ENCODE measurements at regions not wholly inside any gene's neighbourhood (a gene's known extent, or its start where the extent isn't known, plus 50 kb on each side); places are given as distances from the start of the nearest gene placed in this dataset.

DNA sequence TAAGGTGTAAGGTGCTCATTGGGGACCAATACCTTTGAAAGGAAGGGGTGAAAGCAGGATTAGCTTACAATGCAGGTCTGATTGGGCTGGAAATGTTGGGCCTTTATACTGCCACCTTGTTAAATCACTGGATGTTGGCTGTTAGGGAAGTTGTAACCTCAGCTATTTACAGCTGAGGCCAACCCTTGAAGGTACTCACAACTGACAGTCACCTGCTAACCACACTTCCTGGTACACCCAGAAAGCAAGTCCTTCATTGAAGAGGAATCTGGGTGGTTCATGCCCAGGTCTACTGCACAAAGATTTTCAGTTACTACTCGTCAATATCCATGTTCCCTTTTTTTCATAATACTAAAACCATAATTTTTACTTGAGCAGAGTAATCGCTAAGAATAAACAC, 65.4 kb upstream of the CLDN18 start:
- WGBS, 5 donors = 64 to 76% (median 72%) methylated on average over 2 of the region's 2 CpGs
- H3K27me3 ChIP-seq (replicated peaks in 1 of 7) = no peaks in the 10 kb centered on the region
- no peak overlapping the region for H3K27ac ChIP-seq
- H3K4me1 ChIP-seq = peaks cover 0 to 4% (median 0%) of the 10 kb centered on the region in 6 donors
- H3K9me3 ChIP-seq = no peaks in the 10 kb centered on the region
- intact Hi-C loops (cut with DNase I; ENCODE audit: low total_unique reads) = loop anchor here (10.0 kb wide), 1 partner anchor 840 kb away; no protein-coding TSS in a partner anchor
- H3K4me3 ChIP-seq = no peak overlapping the region
- DNase-seq = no peak
- no peaks in the 10 kb centered on the region for H3K36me3 ChIP-seq
- TF ChIP-seq POLR2A (IDR thresholded peaks at IDR 0.05) = no peak
- TF ChIP-seq, protein P1, sequence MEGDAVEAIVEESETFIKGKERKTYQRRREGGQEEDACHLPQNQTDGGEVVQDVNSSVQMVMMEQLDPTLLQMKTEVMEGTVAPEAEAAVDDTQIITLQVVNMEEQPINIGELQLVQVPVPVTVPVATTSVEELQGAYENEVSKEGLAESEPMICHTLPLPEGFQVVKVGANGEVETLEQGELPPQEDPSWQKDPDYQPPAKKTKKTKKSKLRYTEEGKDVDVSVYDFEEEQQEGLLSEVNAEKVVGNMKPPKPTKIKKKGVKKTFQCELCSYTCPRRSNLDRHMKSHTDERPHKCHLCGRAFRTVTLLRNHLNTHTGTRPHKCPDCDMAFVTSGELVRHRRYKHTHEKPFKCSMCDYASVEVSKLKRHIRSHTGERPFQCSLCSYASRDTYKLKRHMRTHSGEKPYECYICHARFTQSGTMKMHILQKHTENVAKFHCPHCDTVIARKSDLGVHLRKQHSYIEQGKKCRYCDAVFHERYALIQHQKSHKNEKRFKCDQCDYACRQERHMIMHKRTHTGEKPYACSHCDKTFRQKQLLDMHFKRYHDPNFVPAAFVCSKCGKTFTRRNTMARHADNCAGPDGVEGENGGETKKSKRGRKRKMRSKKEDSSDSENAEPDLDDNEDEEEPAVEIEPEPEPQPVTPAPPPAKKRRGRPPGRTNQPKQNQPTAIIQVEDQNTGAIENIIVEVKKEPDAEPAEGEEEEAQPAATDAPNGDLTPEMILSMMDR (IDR thresholded peaks at IDR 0.05 in 8 of 11, conservative IDR thresholded peaks at IDR 0.05 in 3 of 11) = no peak
- TF ChIP-seq POLR2AphosphoS5 (IDR thresholded peaks at IDR 0.05) = no peak

DNA sequence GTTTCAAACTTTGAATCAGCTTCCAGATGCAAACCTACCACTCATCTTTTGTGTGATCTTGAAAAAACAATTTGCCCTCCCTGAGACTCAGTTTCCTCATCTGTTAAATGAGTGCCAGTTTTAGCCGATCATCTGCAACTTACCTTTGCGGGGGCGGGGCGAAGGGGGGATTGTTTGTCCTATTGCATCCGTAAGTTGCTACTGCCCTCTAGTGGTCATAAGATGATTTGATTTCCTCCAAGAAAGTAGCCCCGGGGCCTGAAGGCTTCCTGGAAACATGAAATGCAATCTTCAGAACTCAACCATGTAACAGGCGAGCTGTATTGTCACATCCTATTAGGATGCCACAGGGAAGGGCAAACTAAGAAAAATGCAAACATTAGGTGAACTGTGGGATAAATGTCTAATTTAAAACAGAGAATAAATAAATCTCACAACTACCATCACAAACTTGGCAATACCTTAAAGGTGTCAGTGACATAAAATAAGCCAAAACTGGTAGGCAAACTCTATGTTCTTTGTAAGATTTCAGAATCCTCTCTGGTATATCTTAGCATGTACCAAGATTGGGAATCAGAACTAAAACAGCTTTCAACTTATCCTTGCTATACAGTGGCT, 63.5 kb upstream of the CLDN18 start:
- Histone ChIP-seq H3K4me3 (no peak overlapping the region), H3K27me3 (replicated peaks in 1 of 7) (no peaks in the 10 kb centered on the region), H3K4me1 (peaks cover 0 to 4% (median 0%) of the 10 kb centered on the region in 6 donors), H3K27ac (no peak overlapping the region), H3K36me3 (no peaks in the 10 kb centered on the region), H3K9me3 (peaks cover 0 to 5% (median 0%) of the 10 kb centered on the region in 8 donors)
- TF ChIP-seq POLR2AphosphoS5 (IDR thresholded peaks at IDR 0.05) = no peak
- TF ChIP-seq, protein P1 (IDR thresholded peaks at IDR 0.05 in 8 of 11, conservative IDR thresholded peaks at IDR 0.05 in 3 of 11) = peak in 10 of 11 experiments; percentile 13 to 72 (median 58)
- no peak for TF ChIP-seq POLR2A (IDR thresholded peaks at IDR 0.05)
- 1 to 5% (median 2%) methylated on average over 7 of the region's 7 CpGs for WGBS, 5 donors
- intact Hi-C loops (cut with DNase I; ENCODE audit: low total_unique reads) = loop anchor here (10.0 kb wide), 1 partner anchor 842 kb away; no protein-coding TSS in a partner anchor
- DNase-seq = no peak

DNA sequence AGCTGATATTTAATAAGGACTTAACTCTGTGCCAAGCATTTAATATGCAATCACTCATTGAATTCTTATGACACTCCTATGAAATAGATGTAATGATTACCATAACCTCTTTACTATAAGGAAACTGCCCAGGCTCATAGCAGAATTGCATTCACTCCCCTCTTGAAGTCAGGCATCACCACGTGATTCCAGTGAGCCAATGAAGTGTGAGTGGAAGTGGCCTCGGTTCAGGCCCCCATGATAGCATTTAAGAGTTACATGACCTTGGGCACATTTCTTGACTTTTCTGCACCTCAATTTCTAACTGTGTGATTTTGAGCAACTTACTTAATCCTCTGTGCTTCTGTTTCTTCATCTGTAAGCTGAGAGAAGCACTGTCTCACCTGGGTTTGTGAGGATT, 62.8 kb upstream of the CLDN18 start:
- H3K4me3 ChIP-seq = no peak overlapping the region
- H3K27ac ChIP-seq = no peak overlapping the region
- TF ChIP-seq, protein P1 (IDR thresholded peaks at IDR 0.05 in 8 of 11, conservative IDR thresholded peaks at IDR 0.05 in 3 of 11) = no peak
- TF ChIP-seq POLR2A (IDR thresholded peaks at IDR 0.05) = no peak
- TF ChIP-seq POLR2AphosphoS5 (IDR thresholded peaks at IDR 0.05) = no peak
- H3K36me3 ChIP-seq = no peaks in the 10 kb centered on the region
- H3K4me1 ChIP-seq = peaks cover 0 to 4% (median 0%) of the 10 kb centered on the region in 6 donors
- intact Hi-C loops (cut with DNase I; ENCODE audit: low total_unique reads) = loop anchor here (10.0 kb wide), 1 partner anchor 842 kb away; no protein-coding TSS in a partner anchor
- H3K27me3 ChIP-seq (replicated peaks in 1 of 7) = no peaks in the 10 kb centered on the region
- no peak for DNase-seq
- WGBS, 5 donors = 58 to 82% (median 71%) methylated on average over 2 of the region's 2 CpGs
- peaks cover 0 to 5% (median 0%) of the 10 kb centered on the region in 8 donors for H3K9me3 ChIP-seq

DNA sequence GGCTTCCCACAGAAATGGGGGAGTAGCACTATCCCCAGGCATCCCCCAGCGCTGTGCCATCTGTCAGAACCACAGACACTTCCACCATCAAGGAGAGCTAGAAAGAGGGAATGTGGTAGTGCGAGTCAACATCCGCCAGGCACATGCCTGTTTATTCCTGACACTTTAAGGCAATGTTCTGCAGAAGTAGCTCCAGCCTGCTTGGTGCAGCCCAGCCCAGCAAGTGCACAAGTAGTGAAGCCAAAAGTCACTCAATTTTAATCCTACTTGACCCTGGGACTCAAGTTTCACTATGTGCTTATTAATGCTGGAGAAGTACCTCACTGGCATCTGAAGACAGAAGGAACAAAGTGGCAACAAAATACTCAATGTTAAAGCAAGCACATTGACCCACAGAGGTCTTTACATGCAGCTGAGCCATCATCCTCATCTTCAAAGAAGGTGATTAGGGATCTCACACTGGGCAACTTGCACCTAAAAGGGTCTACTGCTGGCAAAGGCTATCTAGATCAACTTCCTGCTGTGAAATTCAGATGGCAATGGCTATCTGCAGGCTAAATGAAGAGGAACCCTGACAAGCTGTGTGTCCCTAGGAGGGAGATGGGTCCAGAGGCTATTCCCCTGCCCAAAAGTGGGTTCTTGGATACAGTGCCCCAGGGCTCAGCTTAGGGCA, 61.4 kb upstream of the CLDN18 start:
- Histone ChIP-seq H3K27me3 (replicated peaks in 1 of 7) (no peaks in the 10 kb centered on the region), H3K36me3 (no peaks in the 10 kb centered on the region), H3K9me3 (peaks cover 0 to 12% (median 0%) of the 10 kb centered on the region in 8 donors), H3K4me3 (no peak overlapping the region), H3K4me1 (peaks cover 0 to 4% (median 0%) of the 10 kb centered on the region in 6 donors), H3K27ac (no peak overlapping the region)
- DNase-seq = no peak
- TF ChIP-seq, protein P1 (IDR thresholded peaks at IDR 0.05 in 8 of 11, conservative IDR thresholded peaks at IDR 0.05 in 3 of 11) = no peak
- no peak for TF ChIP-seq POLR2AphosphoS5 (IDR thresholded peaks at IDR 0.05)
- TF ChIP-seq POLR2A (IDR thresholded peaks at IDR 0.05) = no peak
- 52 to 65% (median 55%) methylated on average over 3 of the region's 3 CpGs for WGBS, 5 donors
- intact Hi-C loops (cut with DNase I; ENCODE audit: low total_unique reads) = loop anchor here (10.0 kb wide), 1 partner anchor 844 kb away; no protein-coding TSS in a partner anchor
